ENCODE measurements at regions not wholly inside any gene's neighbourhood (a gene's known extent, or its start where the extent isn't known, plus 50 kb on each side); places are given as distances from the start of the nearest gene placed in this dataset.

DNA sequence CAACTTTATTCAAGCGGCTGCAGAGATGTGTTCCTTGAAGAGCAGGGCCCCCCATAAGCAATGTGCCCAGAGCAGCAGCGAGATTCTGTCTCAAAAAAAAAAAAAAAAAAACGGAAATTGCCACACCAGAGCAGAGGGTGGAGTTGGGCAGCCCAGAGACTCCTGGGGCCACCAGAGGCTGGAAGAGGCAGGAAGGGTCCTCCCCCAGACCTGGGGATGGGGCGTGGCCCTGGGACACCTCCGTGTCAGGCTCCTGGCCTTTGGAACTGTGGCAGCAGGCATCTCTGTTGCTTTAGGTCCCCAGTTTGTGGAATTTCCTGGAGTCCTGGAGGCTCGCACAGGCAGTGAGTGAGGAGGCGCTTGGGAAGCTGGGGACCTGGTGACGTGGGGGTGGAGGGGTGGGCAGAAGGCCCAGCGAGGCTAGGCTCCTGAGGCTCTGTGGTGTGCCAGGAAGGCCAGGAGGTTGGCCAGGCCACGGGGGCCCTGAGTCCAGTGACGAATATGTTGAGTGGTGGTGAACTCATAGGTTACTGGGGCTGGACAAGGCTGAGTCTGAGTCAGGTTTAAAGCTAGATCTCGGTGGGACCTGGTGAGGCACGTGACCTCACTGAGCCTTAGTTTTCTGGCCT is 735.6 kb downstream of the BRD1 start:
- no peak for TF ChIP-seq EP300 (IDR thresholded peaks at IDR 0.05)
- no peak for TF ChIP-seq POLR2A (IDR thresholded peaks at IDR 0.05)

Measured in tibial nerve (tissue), 3 donors.